ENCODE measurements at regions not wholly inside any gene's neighbourhood (a gene's known extent, or its start where the extent isn't known, plus 50 kb on each side); places are given as distances from the start of the nearest gene placed in this dataset.

- no peak for DNase-seq (ENCODE audit: low spot score)
- H3K4me3 ChIP-seq = no peak overlapping the region
- TF ChIP-seq CTCF (IDR thresholded peaks at IDR 0.05) = no peak
- no peak overlapping the region for H3K27ac ChIP-seq
Observed at GRCh38 chr18:10067670-10068659, 154.1 kb downstream of the VAPA start.

- TF ChIP-seq CTCF (IDR thresholded peaks at IDR 0.05) = no peak
- Histone ChIP-seq H3K27ac (no peak overlapping the region), H3K4me3 (no peak overlapping the region)
- DNase-seq (ENCODE audit: low spot score) = no peak
Observed at GRCh38 chr18:10068766-10069567, 155.2 kb downstream of the VAPA start.

GRCh38 chr18:10070561-10071000, 156.8 kb downstream of the VAPA start:
- no peak for DNase-seq (ENCODE audit: low spot score)
- H3K4me3 ChIP-seq = no peak overlapping the region
- no peak for TF ChIP-seq CTCF (IDR thresholded peaks at IDR 0.05)
- no peak overlapping the region for H3K27ac ChIP-seq

GRCh38 chr18:10072671-10073175, 158.9 kb downstream of the VAPA start:
- DNase-seq (ENCODE audit: low spot score) = no peak
- no peak for TF ChIP-seq CTCF (IDR thresholded peaks at IDR 0.05)
- Histone ChIP-seq H3K4me3 (no peak overlapping the region), H3K27ac (no peak overlapping the region)

GRCh38 chr18:10074110-10074509, 160.3 kb downstream of the VAPA start:
- DNase-seq (ENCODE audit: low spot score) = no peak
- Histone ChIP-seq H3K4me3 (no peak overlapping the region), H3K27ac (no peak overlapping the region)
- TF ChIP-seq CTCF (IDR thresholded peaks at IDR 0.05) = no peak

GRCh38 chr18:10074728-10075127, 160.9 kb downstream of the VAPA start:
- DNase-seq (ENCODE audit: low spot score) = no peak
- no peak for TF ChIP-seq CTCF (IDR thresholded peaks at IDR 0.05)
- Histone ChIP-seq H3K4me3 (no peak overlapping the region), H3K27ac (no peak overlapping the region)
